NOMO-1 treated with DMSO at 0.1 percent for 48 hours (cell line): ENCODE measurements at regions not wholly inside any gene's neighbourhood (a gene's known extent, or its start where the extent isn't known, plus 50 kb on each side); places are given as distances from the start of the nearest gene placed in this dataset.

Experiments used
- DNase-seq: peaks from one replicate; lab custom pipeline; 2025; ENCODE audit not compliant: unreplicated experiment; lab: John Stamatoyannopoulos, UW

GRCh38 chr20:24813080-24813479, 136.0 kb upstream of the CST7 start:
- DNase-seq = no peak

GRCh38 chr20:24813496-24813895, 135.6 kb upstream of the CST7 start:
- DNase-seq = no peak

GRCh38 chr20:24813936-24814335, 135.1 kb upstream of the CST7 start:
- no peak for DNase-seq

GRCh38 chr20:24814556-24815195, 134.4 kb upstream of the CST7 start:
- no peak for DNase-seq

GRCh38 chr20:24815196-24815815, 133.8 kb upstream of the CST7 start:
- no peak for DNase-seq

- no peak for DNase-seq
Measured at GRCh38 chr20:24815931-24816330, 133.1 kb upstream of the CST7 start.

- no peak for DNase-seq
Measured at GRCh38 chr20:24816431-24816830, 132.6 kb upstream of the CST7 start.

- DNase-seq = no peak
Measured at GRCh38 chr20:24816907-24817306, 132.2 kb upstream of the CST7 start.

- DNase-seq = no peak
Measured at GRCh38 chr20:24817351-24817750, 131.7 kb upstream of the CST7 start.

GRCh38 chr20:24818056-24818455, 131.0 kb upstream of the CST7 start:
- no peak for DNase-seq

GRCh38 chr20:24819331-24819965, 129.6 kb upstream of the CST7 start:
- no peak for DNase-seq

- DNase-seq = no peak
Measured at GRCh38 chr20:24820345-24820744, 128.7 kb upstream of the CST7 start.

GRCh38 chr20:24821391-24821790, 127.7 kb upstream of the CST7 start:
- DNase-seq = no peak

- DNase-seq = no peak
Measured at GRCh38 chr20:24823176-24823784, 125.8 kb upstream of the CST7 start.

GRCh38 chr20:24823989-24824693, 124.9 kb upstream of the CST7 start:
- DNase-seq = no peak

GRCh38 chr20:24825591-24825990, 123.5 kb upstream of the CST7 start:
- DNase-seq = no peak

- DNase-seq = no peak
Measured at GRCh38 chr20:24827603-24828295, 121.3 kb upstream of the CST7 start.

GRCh38 chr20:24828992-24829648, 119.9 kb upstream of the CST7 start:
- DNase-seq = no peak

- DNase-seq = no peak
Measured at GRCh38 chr20:24829649-24830370, 119.3 kb upstream of the CST7 start.

GRCh38 chr20:24830649-24831048, 118.4 kb upstream of the CST7 start:
- no peak for DNase-seq
